BJ (cell line): ENCODE measurements at regions not wholly inside any gene's neighbourhood (a gene's known extent, or its start where the extent isn't known, plus 50 kb on each side); places are given as distances from the start of the nearest gene placed in this dataset.

Source experiments
- CTCF ChIA-PET: fragments of 350-600 bp; formaldehyde crosslinking; extraction: SDS; loops from one replicate; lab custom pipeline; 2021; ENCODE audit warnings: antibody characterized with exemption, inconsistent platforms; lab: Yijun Ruan, JAX
- POLR2A ChIA-PET: fragments of 300-600 bp; sonication (Branson Sonifier 250); formaldehyde crosslinking; extraction: SDS; loops from one replicate; lab custom pipeline; 2021; ENCODE audit warnings: antibody characterized with exemption; lab: Charles Lee
- DNase-seq: peaks from one replicate; pipeline ENCODE4 v3.0.0-alpha.2; 2011; ENCODE audit warnings: low read depth
- H3K27me3 ChIP-seq: 2 replicates; pipeline ENCODE4 v1.6.0; 2011; ENCODE audit warnings: low read length; ENCODE audit not compliant: control insufficient read depth, insufficient read depth
- H3K36me3 ChIP-seq: 2 replicates; pipeline ENCODE4 v1.5.1; 2011; ENCODE audit warnings: low read length; ENCODE audit not compliant: control insufficient read depth, insufficient read depth
- H3K4me3 ChIP-seq: 2 replicates; pipeline ENCODE4 v1.5.1; 2011; ENCODE audit warnings: low read depth, mild to moderate bottlenecking, control low read depth, low read length
- CTCF ChIP-seq: IDR thresholded peaks from 2 replicates; pipeline ENCODE4 v1.5.1; 2011; ENCODE audit warnings: low read depth, mild to moderate bottlenecking, control low read depth, inconsistent platforms, low read length, moderate library complexity; ENCODE audit not compliant: insufficient read depth

GRCh38 chr1:5109633-5110032 is 455.2 kb downstream of the AJAP1 start:
- ChIA-PET CTCF (no interaction called here), POLR2A (no interaction called here)
- TF ChIP-seq CTCF: no peak

GRCh38 chr1:5108740-5109139 is 454.3 kb downstream of the AJAP1 start:
- no peak for TF ChIP-seq CTCF
- ChIA-PET POLR2A (no interaction called here), CTCF (interaction anchor here (0.6 kb wide), 1 partner anchor 54 kb away, joined by 3 read pairs; no protein-coding TSS in a partner anchor)

More at GRCh38 chr1:5109633-5110032, 455.2 kb downstream of the AJAP1 start:
- DNase-seq: no peak
- no peaks in the 10 kb centered on the region for H3K36me3 ChIP-seq
- no peaks in the 10 kb centered on the region for H3K27me3 ChIP-seq
- no peak overlapping the region for H3K4me3 ChIP-seq

GRCh38 chr1:5105744-5106143 is 451.3 kb downstream of the AJAP1 start:
- no peak for DNase-seq
- CTCF ChIA-PET: no interaction called here
- Histone ChIP-seq H3K4me3 (no peak overlapping the region), H3K36me3 (no peaks in the 10 kb centered on the region), H3K27me3 (no peaks in the 10 kb centered on the region)
- POLR2A ChIA-PET: no interaction called here
- no peak for TF ChIP-seq CTCF

More at GRCh38 chr1:5108740-5109139, 454.3 kb downstream of the AJAP1 start:
- H3K36me3 ChIP-seq: no peaks in the 10 kb centered on the region
- no peaks in the 10 kb centered on the region for H3K27me3 ChIP-seq
- no peak for DNase-seq
- H3K4me3 ChIP-seq: no peak overlapping the region

GRCh38 chr1:5099558-5099957 is 445.1 kb downstream of the AJAP1 start:
- no peak for DNase-seq
- Histone ChIP-seq H3K4me3 (no peak overlapping the region), H3K27me3 (no peaks in the 10 kb centered on the region), H3K36me3 (no peaks in the 10 kb centered on the region)
- CTCF ChIA-PET: no interaction called here
- POLR2A ChIA-PET: no interaction called here
- TF ChIP-seq CTCF: no peak

- TF ChIP-seq CTCF: no peak
- no peaks in the 10 kb centered on the region for H3K27me3 ChIP-seq
- CTCF ChIA-PET: no interaction called here
- no peak for DNase-seq
- no peaks in the 10 kb centered on the region for H3K36me3 ChIP-seq
- no peak overlapping the region for H3K4me3 ChIP-seq
- POLR2A ChIA-PET: no interaction called here
Measured at GRCh38 chr1:5098981-5099385, 444.6 kb downstream of the AJAP1 start.
